ENCODE measurements at regions not wholly inside any gene's neighbourhood (a gene's known extent, or its start where the extent isn't known, plus 50 kb on each side); places are given as distances from the start of the nearest gene placed in this dataset.

GRCh38 chr12:75591628-75592027 is 80.2 kb upstream of the KRR1 start (continued):
- TF ChIP-seq, protein P1, sequence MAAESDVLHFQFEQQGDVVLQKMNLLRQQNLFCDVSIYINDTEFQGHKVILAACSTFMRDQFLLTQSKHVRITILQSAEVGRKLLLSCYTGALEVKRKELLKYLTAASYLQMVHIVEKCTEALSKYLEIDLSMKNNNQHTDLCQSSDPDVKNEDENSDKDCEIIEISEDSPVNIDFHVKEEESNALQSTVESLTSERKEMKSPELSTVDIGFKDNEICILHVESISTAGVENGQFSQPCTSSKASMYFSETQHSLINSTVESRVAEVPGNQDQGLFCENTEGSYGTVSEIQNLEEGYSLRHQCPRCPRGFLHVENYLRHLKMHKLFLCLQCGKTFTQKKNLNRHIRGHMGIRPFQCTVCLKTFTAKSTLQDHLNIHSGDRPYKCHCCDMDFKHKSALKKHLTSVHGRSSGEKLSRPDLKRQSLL (tag by site-specific recombination; IDR thresholded peaks at IDR 0.05): no peak

GRCh38 chr12:75589801-75590200 is 78.4 kb upstream of the KRR1 start:
- H3K9me3 ChIP-seq (ENCODE audit: control insufficient read depth, insufficient read depth, low read depth, low read length): no peaks in the 10 kb centered on the region
- CTCF ChIA-PET: no interaction called here
- POLR2A ChIA-PET: interaction anchor here (1.2 kb wide), 1 partner anchor 19 kb away, joined by 4 read pairs; no protein-coding TSS in a partner anchor
- no peak overlapping the region for H3K4me3 ChIP-seq (ENCODE audit: low read depth, low read length)
- no peak overlapping the region for H3K27ac ChIP-seq (ENCODE audit: extremely low read depth, low read depth, low read length)
- TF ChIP-seq ZNF776 (tag by site-specific recombination; IDR thresholded peaks at IDR 0.05; ENCODE audit: borderline replicate concordance): no peak
- no peak for TF ChIP-seq ZNF133 (tag by site-specific recombination; IDR thresholded peaks at IDR 0.05)
- TF ChIP-seq ZSCAN16 (tag by site-specific recombination; IDR thresholded peaks at IDR 0.05): no peak
- TF ChIP-seq ZNF423 (tag by site-specific recombination; IDR thresholded peaks at IDR 0.05): no peak
- TF ChIP-seq ZNF521 (tag by site-specific recombination; IDR thresholded peaks at IDR 0.05): no peak
- TF ChIP-seq SETDB1 (IDR thresholded peaks at IDR 0.05; ENCODE audit: insufficient read length, low read length): no peak
- TF ChIP-seq KLF7 (tag by site-specific recombination; IDR thresholded peaks at IDR 0.05; ENCODE audit: borderline replicate concordance): no peak
- H3K4me1 ChIP-seq (ENCODE audit: control insufficient read depth, insufficient read depth, low read length): no peaks in the 10 kb centered on the region
- no peaks in the 10 kb centered on the region for H3K36me3 ChIP-seq (ENCODE audit: control insufficient read depth in 2 of 2, insufficient read depth in 1 of 2, low read length in 2 of 2)

GRCh38 chr12:75587340-75588106 is 76.1 kb upstream of the KRR1 start:
- no peak overlapping the region for H3K4me3 ChIP-seq (ENCODE audit: low read depth, low read length)
- H3K36me3 ChIP-seq (ENCODE audit: control insufficient read depth in 2 of 2, insufficient read depth in 1 of 2, low read length in 2 of 2): no peaks in the 10 kb centered on the region
- ChIA-PET POLR2A (no interaction called here), CTCF (no interaction called here)
- TF ChIP-seq ZFP41 (tag by site-specific recombination; IDR thresholded peaks at IDR 0.05; ENCODE audit: borderline replicate concordance): no peak
- no peak for TF ChIP-seq ZBTB11 (tag by site-specific recombination; conservative IDR thresholded peaks at IDR 0.05; ENCODE audit: low read depth)
- TF ChIP-seq ZNF23 (tag by site-specific recombination; IDR thresholded peaks at IDR 0.05; ENCODE audit: borderline replicate concordance): no peak
- TF ChIP-seq ZNF433 (tag by site-specific recombination; IDR thresholded peaks at IDR 0.05; ENCODE audit: low read depth): no peak
- no peak for TF ChIP-seq ZFP37 (tag by site-specific recombination; IDR thresholded peaks at IDR 0.05)
- TF ChIP-seq ZNF416 (tag by site-specific recombination; IDR thresholded peaks at IDR 0.05): no peak
- TF ChIP-seq, protein P2, sequence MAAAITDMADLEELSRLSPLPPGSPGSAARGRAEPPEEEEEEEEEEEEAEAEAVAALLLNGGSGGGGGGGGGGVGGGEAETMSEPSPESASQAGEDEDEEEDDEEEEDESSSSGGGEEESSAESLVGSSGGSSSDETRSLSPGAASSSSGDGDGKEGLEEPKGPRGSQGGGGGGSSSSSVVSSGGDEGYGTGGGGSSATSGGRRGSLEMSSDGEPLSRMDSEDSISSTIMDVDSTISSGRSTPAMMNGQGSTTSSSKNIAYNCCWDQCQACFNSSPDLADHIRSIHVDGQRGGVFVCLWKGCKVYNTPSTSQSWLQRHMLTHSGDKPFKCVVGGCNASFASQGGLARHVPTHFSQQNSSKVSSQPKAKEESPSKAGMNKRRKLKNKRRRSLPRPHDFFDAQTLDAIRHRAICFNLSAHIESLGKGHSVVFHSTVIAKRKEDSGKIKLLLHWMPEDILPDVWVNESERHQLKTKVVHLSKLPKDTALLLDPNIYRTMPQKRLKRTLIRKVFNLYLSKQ (tag by site-specific recombination; IDR thresholded peaks at IDR 0.05; ENCODE audit: borderline replicate concordance): no peak
- TF ChIP-seq SCRT2 (tag by site-specific recombination; IDR thresholded peaks at IDR 0.05): no peak
- no peak overlapping the region for H3K27ac ChIP-seq (ENCODE audit: extremely low read depth, low read depth, low read length)
- no peaks in the 10 kb centered on the region for H3K4me1 ChIP-seq (ENCODE audit: control insufficient read depth, insufficient read depth, low read length)
- no peaks in the 10 kb centered on the region for H3K9me3 ChIP-seq (ENCODE audit: control insufficient read depth, insufficient read depth, low read depth, low read length)
